ENCODE measurements at regions not wholly inside any gene's neighbourhood (a gene's known extent, or its start where the extent isn't known, plus 50 kb on each side); places are given as distances from the start of the nearest gene placed in this dataset.

DNA sequence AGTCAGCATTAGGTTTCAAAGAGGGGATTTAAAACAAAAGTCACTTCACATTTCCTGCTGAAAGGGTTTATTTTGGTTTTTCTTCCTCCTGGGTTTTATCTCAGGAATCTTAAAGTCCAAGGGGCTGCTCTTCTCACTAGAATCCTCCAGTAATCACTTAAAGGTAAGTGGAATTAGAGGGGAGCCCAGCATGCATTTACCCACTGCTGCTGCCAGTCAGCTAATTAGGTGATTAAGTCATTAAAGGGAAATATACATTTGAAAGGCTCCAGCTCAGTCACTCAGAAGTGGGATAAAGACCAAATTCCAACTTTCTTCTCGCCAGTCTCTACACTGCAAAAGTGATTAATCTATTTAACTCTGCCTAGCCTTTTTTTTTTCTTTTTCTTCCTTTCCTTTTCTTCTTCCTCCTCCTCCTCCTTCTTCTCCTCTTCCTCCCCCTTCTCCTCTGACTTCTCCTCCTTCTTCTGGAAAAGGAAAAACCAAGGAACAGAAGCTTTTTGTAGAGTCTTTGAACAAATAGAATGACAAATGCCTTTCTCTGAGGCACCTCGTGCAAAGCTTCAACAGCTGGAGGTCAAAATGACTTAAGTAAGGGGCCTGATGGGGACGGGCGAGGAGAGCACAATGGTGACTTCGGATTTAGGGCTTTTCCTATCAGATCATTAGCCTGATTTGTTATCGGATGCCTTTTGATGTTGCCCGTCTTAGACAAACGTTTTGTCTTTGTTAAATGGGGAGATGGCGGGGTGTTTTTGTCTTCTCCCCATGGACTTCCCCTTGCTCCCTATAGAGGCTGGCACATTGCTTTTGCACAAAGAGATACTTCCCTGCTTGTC, 617.6 kb downstream of the IRX1 start:
- H3K79me2 ChIP-seq (ENCODE audit: insufficient read depth, low read depth): no peaks in the 10 kb centered on the region
- H3K4me1 ChIP-seq (ENCODE audit: low read depth, poor library complexity, severe bottlenecking): no peaks in the 10 kb centered on the region
- no peak overlapping the region for H3K27ac ChIP-seq
- no peaks in the 10 kb centered on the region for H4K20me1 ChIP-seq (ENCODE audit: insufficient read depth)
- TF ChIP-seq, protein P1, sequence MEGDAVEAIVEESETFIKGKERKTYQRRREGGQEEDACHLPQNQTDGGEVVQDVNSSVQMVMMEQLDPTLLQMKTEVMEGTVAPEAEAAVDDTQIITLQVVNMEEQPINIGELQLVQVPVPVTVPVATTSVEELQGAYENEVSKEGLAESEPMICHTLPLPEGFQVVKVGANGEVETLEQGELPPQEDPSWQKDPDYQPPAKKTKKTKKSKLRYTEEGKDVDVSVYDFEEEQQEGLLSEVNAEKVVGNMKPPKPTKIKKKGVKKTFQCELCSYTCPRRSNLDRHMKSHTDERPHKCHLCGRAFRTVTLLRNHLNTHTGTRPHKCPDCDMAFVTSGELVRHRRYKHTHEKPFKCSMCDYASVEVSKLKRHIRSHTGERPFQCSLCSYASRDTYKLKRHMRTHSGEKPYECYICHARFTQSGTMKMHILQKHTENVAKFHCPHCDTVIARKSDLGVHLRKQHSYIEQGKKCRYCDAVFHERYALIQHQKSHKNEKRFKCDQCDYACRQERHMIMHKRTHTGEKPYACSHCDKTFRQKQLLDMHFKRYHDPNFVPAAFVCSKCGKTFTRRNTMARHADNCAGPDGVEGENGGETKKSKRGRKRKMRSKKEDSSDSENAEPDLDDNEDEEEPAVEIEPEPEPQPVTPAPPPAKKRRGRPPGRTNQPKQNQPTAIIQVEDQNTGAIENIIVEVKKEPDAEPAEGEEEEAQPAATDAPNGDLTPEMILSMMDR (conservative IDR thresholded peaks at IDR 0.05; ENCODE audit: low read depth, low read length): no peak
- no peaks in the 10 kb centered on the region for H3K36me3 ChIP-seq (ENCODE audit: insufficient read depth)
- H3K4me3 ChIP-seq (IDR thresholded peaks at IDR 0.05; ENCODE audit: insufficient read depth, low read depth, low read length): no peak overlapping the region
- H3K27me3 ChIP-seq (ENCODE audit: insufficient read depth, low read depth): no peaks in the 10 kb centered on the region
- no peak overlapping the region for H3K4me2 ChIP-seq
- H3K9ac ChIP-seq: no peak overlapping the region
- no peak overlapping the region for H2AFZ ChIP-seq (ENCODE audit: low read depth)

DNA sequence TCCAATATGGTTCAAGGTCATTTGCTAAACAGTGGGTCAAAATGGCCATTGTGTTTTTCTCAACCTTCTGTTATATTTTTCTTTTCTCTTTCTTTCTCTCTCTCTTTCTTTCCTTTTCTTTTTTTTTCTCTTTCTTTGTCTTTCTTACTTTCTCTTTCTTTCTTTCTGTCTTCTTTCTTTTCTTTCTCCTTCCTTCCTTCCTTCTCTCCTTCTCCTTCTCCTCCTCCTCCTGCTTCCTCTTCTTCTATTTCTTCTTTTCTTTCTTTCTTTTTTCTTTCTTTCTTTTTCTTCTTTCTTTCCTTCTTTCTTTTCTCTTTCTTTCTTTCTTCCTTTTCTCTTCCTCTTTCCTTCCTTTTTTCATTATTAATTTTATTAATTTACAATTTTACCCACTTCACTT, 619.5 kb downstream of the IRX1 start:
- no peak overlapping the region for H2AFZ ChIP-seq (ENCODE audit: low read depth)
- H3K4me2 ChIP-seq: no peak overlapping the region
- H3K27ac ChIP-seq: no peak overlapping the region
- TF ChIP-seq, protein P1 (conservative IDR thresholded peaks at IDR 0.05; ENCODE audit: low read depth, low read length): no peak
- no peaks in the 10 kb centered on the region for H4K20me1 ChIP-seq (ENCODE audit: insufficient read depth)
- H3K9ac ChIP-seq: no peak overlapping the region
- no peaks in the 10 kb centered on the region for H3K79me2 ChIP-seq (ENCODE audit: insufficient read depth, low read depth)
- H3K27me3 ChIP-seq (ENCODE audit: insufficient read depth, low read depth): no peaks in the 10 kb centered on the region
- H3K4me1 ChIP-seq (ENCODE audit: low read depth, poor library complexity, severe bottlenecking): no peaks in the 10 kb centered on the region
- no peaks in the 10 kb centered on the region for H3K36me3 ChIP-seq (ENCODE audit: insufficient read depth)
- H3K4me3 ChIP-seq (IDR thresholded peaks at IDR 0.05; ENCODE audit: insufficient read depth, low read depth, low read length): no peak overlapping the region

- no peaks in the 10 kb centered on the region for H3K36me3 ChIP-seq (ENCODE audit: insufficient read depth)
- H2AFZ ChIP-seq (ENCODE audit: low read depth): no peak overlapping the region
- H3K4me3 ChIP-seq (IDR thresholded peaks at IDR 0.05; ENCODE audit: insufficient read depth, low read depth, low read length): no peak overlapping the region
- TF ChIP-seq, protein P1 (conservative IDR thresholded peaks at IDR 0.05; ENCODE audit: low read depth, low read length): no peak
- H3K9ac ChIP-seq: no peak overlapping the region
- no peaks in the 10 kb centered on the region for H3K4me1 ChIP-seq (ENCODE audit: low read depth, poor library complexity, severe bottlenecking)
- H3K79me2 ChIP-seq (ENCODE audit: insufficient read depth, low read depth): no peaks in the 10 kb centered on the region
- no peak overlapping the region for H3K4me2 ChIP-seq
- H3K27me3 ChIP-seq (ENCODE audit: insufficient read depth, low read depth): no peaks in the 10 kb centered on the region
- no peaks in the 10 kb centered on the region for H4K20me1 ChIP-seq (ENCODE audit: insufficient read depth)
- H3K27ac ChIP-seq: no peak overlapping the region
These were observed 620.5 kb downstream of the IRX1 start for GRCh38 chr5:4216142-4216541.

GRCh38 chr5:4220016-4220415, 624.4 kb downstream of the IRX1 start:
- H3K4me1 ChIP-seq (ENCODE audit: low read depth, poor library complexity, severe bottlenecking): no peaks in the 10 kb centered on the region
- no peaks in the 10 kb centered on the region for H3K27me3 ChIP-seq (ENCODE audit: insufficient read depth, low read depth)
- no peaks in the 10 kb centered on the region for H3K36me3 ChIP-seq (ENCODE audit: insufficient read depth)
- H2AFZ ChIP-seq (ENCODE audit: low read depth): no peak overlapping the region
- no peaks in the 10 kb centered on the region for H4K20me1 ChIP-seq (ENCODE audit: insufficient read depth)
- no peak overlapping the region for H3K4me2 ChIP-seq
- no peak overlapping the region for H3K27ac ChIP-seq
- H3K9ac ChIP-seq: no peak overlapping the region
- H3K79me2 ChIP-seq (ENCODE audit: insufficient read depth, low read depth): no peaks in the 10 kb centered on the region
- TF ChIP-seq, protein P1 (conservative IDR thresholded peaks at IDR 0.05; ENCODE audit: low read depth, low read length): no peak
- H3K4me3 ChIP-seq (IDR thresholded peaks at IDR 0.05; ENCODE audit: insufficient read depth, low read depth, low read length): no peak overlapping the region
